ENCODE measurements at regions not wholly inside any gene's neighbourhood (a gene's known extent, or its start where the extent isn't known, plus 50 kb on each side); places are given as distances from the start of the nearest gene placed in this dataset.
A peak's percentile ranks its signal among the peaks of the same experiment; 100 is the strongest.
"Not testable (repeated sequence)": the region's sequence is repeated elsewhere in the genome, so short reads cannot be mapped to it uniquely, and the experiment has no call there.

DNA sequence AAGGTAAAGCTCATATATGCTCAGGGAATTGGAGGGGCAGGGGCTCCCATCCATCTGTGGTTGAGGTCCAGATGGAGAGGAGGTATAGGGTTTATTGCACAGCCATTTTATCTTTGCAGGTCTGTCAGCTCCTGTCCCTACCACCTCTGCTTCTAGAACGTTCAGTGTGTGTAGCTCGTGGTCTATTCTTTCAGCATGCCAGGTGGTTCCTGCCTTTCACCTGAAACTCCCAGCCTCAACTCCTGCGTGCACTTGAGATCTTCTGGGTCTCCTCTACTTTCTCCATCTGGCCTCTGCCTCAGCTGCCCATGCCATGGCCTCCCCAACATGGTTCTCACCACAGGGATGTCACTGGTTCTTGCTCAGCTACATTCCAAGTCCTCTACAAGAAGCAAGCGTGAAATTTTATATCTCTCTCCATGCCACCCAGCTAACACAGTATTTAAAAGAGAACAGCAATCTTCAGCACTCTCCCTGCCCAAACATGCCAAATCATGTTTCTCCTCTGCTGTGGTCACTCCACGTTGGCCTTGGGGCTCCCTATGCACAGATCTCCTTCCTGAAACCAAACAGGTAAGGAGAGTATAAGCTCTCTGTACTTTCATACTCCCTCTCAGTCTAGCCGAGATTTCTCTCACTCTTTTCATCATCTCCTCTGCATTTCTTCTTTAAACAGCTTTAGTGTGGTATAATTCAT lies 157.8 kb upstream of the TRPC6 start:
- no peak for DNase-seq (ENCODE audit: low spot score)

DNA sequence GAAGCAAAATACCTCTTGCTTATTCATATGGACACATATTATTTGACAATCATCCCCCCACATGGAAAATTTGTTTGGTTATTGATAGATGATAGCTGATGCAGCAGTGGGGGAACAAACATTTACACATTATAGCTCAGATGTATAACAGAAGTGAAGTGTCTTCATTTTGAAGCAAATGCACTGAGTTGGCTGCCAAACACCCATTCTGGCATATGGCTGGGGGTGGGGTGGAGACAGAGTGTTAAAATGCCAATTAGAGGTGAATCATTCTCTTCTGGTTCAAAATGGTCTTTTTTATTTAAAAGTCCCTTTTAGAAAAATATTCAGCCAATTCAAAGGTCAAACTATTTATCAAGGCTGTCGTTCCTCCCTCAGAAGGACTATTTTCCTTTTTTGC lies 157.3 kb upstream of the TRPC6 start:
- DNase-seq (ENCODE audit: low spot score) = no peak

DNA sequence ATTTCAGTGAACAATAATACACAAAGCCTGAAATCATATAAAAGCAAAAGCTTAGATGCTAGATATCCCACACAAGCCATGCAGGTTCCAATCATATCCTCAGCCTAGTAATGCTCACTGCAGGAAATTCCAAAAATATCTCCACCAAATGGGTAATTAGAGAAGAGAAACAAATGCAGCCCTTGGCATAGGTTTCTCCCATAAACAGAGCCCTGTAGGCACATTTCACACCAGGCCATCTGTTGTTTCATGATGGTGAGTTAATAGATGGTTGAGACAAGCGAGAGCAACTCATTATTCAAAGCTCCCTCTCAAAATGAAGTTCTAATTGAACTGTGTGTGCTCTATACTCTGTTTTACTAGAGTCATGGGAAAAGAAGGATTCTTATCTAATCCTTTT lies 154.6 kb upstream of the TRPC6 start:
- DNase-seq (ENCODE audit: low spot score) = no peak

DNA sequence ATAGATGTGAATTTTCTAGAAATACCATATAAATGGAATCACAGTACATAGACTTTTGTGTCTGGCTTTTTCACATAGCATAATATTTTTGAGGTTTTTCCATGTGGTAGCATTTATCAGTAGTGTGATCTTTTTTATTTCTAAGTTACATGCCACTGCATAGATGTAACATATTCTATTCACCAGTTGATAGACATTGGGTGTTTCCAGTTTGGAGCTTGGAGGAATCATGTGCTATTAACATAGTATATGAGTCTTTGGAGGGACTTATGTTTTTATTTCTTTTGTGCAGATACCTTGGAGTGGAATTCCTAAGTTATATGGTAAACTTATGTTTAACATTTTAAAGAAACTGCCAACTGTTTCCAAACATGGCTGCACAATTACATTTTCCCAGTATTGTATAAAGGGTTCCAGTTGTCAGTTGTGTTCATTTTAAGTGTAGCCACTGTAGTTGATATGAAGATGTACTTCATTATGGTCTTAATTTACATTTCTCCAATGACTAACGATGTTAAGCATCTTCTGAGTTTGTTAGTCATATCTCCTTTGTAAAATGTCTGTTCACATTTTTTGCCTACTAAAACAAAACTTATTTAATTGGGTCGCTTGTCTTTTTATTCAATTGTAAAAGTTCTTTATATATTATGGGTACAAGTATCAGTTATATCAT lies 145.7 kb upstream of the TRPC6 start:
- no peak for DNase-seq (ENCODE audit: low spot score)

- no peak for DNase-seq (ENCODE audit: low spot score)
These were observed 143.6 kb upstream of the TRPC6 start for GRCh38 chr11:101727451-101727850.

DNA sequence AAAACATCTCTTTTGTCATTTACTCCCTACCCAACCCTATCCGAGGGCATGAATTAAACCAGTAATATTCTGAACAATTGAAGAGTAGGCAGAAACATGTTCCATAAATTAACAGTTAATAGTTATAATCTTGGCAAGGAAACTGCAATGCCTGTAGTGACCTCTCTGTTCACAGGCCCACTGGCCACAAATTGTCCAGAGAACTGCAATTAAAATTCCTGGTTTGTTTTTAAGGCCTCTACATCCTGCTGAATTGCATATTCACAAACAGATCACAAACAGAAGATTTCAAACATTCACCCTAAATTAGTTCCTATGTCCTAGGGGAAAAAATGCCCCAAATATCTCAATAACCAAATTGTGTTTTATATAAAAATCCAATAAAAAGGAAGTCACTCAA lies 143.2 kb upstream of the TRPC6 start:
- no peak for DNase-seq (ENCODE audit: low spot score)

- no peak for DNase-seq (ENCODE audit: low spot score)
These were observed 139.6 kb upstream of the TRPC6 start for GRCh38 chr11:101723371-101723770.

GRCh38 chr11:101721270-101721669 lies 137.5 kb upstream of the TRPC6 start:
- no peak for DNase-seq (ENCODE audit: low spot score)

- DNase-seq (ENCODE audit: low spot score) = peak; percentile 4
These were observed 134.6 kb upstream of the TRPC6 start for GRCh38 chr11:101718402-101718801.

GRCh38 chr11:101717619-101718018 lies 133.8 kb upstream of the TRPC6 start:
- peak; percentile 5 for DNase-seq (ENCODE audit: low spot score)

DNA sequence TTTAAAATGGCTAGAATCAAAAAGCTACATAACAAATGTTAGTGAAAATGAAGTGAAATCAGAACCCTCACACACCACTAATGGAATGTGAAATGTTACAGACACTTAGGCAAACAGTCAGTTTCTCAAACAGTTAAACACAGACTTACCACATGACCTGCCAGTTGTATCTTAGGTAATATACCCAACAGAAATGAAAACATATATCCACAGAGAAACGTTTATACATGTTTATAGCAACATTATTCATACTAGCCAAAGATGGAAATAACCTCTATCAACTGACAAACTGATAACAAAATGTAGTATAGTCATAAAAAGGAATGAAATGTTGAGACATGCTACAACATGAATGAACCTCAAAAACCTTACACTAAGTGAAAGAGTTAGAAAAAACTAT lies 131.5 kb upstream of the TRPC6 start:
- no peak for DNase-seq (ENCODE audit: low spot score)

- DNase-seq (ENCODE audit: low spot score) = no peak
These were observed 123.7 kb upstream of the TRPC6 start for GRCh38 chr11:101707477-101707876.

DNA sequence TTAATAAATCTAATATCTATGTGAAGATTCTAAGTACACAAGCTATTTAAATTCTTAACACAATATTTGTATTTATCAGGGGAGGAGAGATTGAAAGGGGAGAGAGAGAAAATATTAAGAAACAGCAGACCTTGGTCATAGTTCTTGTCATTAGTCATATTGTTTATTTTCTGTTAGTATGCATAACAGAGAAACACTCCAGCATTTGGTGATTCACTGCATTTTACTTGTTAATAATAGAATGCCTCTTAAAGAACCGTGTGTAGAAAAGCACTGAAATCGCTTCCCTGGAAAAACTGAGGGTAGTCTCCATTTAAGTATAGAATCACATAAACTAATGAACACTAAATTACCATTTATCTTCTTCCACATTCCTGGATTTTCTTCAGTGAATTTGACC lies 122.7 kb upstream of the TRPC6 start:
- no peak for DNase-seq (ENCODE audit: low spot score)

DNA sequence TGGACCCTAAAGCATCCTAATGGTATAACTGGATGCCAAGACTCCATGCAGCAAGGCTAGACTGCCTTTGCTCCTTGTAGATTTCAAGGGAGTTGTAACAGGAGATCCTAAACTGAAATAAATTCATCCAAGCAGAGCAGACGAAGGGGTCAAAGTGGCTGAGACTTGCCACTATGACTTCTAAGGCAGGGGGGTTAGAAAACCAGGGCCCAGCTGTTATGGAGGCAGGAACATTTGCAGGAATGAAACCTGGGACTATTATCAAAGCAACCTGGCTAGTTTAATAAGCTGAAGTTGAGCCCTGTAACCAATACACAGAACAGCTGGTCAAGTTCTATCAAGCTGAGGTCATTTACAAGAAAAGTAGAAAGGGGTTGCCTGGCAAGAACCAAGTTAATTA lies 122.2 kb upstream of the TRPC6 start:
- no peak for DNase-seq (ENCODE audit: low spot score)

GRCh38 chr11:101694869-101695268 lies 111.1 kb upstream of the TRPC6 start:
- DNase-seq (ENCODE audit: low spot score) = not testable (repeated sequence)

DNA sequence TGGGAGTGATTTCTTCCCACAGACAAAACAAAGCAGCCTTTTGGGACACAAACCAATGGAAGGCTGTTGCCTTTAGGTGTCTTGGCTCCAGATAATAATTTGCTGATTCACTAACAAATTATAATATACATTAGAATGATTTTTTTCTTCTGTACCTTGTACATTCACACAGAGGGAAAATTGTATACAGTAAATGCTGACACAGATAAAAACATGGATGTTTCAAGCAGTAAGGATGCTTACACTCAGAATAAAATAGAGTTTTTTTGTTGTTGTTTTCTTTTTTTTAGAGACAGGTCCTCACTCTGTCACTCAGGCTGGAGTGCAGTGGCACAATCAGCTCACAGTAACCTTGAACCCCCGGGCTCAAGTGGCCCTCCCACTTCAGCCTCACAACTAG lies 109.2 kb upstream of the TRPC6 start:
- DNase-seq (ENCODE audit: low spot score) = no peak

DNA sequence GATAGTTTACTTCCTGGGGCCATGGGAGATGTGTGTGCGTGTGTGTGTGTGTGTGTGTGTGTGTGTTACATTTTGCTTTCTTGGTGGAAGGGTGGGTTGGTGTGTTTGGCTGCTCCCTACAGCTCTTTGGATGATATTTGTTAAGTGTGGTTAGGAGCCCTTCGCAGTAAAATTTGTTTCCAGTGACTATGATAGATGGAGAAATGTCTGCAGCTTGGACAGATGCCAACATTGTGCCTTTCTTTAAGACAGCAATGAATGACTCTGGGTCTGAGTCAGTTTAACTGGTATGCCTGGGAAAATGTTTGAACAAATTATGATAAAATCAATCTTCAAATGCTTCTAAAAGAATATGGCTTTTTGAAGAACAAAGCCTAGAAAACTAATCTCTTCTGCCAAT lies 102.7 kb upstream of the TRPC6 start:
- DNase-seq (ENCODE audit: low spot score) = peak; percentile 21

GRCh38 chr11:101668236-101668635 lies 84.4 kb upstream of the TRPC6 start:
- no peak for DNase-seq (ENCODE audit: low spot score)

GRCh38 chr11:101666916-101667315 lies 83.1 kb upstream of the TRPC6 start:
- no peak for DNase-seq (ENCODE audit: low spot score)

GRCh38 chr11:101661559-101661958 lies 77.8 kb upstream of the TRPC6 start:
- no peak for DNase-seq (ENCODE audit: low spot score)
